Mammary epithelial cell (primary cell): ENCODE measurements at regions not wholly inside any gene's neighbourhood (a gene's known extent, or its start where the extent isn't known, plus 50 kb on each side); places are given as distances from the start of the nearest gene placed in this dataset.

ENCODE experiments used
- EZH2 ChIP-seq: IDR thresholded peaks from 2 replicates; pipeline ENCODE4 v1.6.1; 2012; ENCODE audit warnings: low read length, inconsistent platforms, borderline replicate concordance
- TF ChIP-seq, protein P1 (sequence below), 2 donors: IDR thresholded peaks in 1 of 2; conservative IDR thresholded peaks in 1 of 2; 2 replicates each; pipeline ENCODE4 v1.5.1; 2011 to 2012; ENCODE audit warnings: inconsistent platforms in 2 of 2, low read length in 2 of 2, mild to moderate bottlenecking in 2 of 2, control low read depth in 1 of 2, low read depth in 1 of 2; ENCODE audit not compliant: insufficient read depth in 1 of 2; ENCODE audit errors: extremely low read depth in 1 of 2

DNA sequence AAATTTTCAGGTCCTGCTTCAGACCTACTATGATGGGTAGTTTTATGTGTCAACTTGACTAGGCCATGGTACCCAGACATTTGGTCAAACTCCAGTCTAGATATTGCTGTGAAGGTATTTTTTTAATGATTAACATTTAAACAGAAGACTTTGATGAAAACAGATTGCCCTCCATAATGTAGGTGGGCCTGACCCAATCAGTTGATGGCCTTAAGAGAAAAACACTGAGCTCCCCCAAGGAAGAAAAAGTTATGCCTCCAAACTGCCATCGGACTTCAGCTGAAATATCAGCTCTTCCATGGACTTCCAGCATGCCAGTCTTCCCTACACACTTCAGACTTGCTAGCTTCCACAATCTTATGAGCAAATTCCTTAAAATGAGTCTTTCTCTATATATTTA is 67.3 kb upstream of the TYRP1 start:
- TF ChIP-seq, protein P1, sequence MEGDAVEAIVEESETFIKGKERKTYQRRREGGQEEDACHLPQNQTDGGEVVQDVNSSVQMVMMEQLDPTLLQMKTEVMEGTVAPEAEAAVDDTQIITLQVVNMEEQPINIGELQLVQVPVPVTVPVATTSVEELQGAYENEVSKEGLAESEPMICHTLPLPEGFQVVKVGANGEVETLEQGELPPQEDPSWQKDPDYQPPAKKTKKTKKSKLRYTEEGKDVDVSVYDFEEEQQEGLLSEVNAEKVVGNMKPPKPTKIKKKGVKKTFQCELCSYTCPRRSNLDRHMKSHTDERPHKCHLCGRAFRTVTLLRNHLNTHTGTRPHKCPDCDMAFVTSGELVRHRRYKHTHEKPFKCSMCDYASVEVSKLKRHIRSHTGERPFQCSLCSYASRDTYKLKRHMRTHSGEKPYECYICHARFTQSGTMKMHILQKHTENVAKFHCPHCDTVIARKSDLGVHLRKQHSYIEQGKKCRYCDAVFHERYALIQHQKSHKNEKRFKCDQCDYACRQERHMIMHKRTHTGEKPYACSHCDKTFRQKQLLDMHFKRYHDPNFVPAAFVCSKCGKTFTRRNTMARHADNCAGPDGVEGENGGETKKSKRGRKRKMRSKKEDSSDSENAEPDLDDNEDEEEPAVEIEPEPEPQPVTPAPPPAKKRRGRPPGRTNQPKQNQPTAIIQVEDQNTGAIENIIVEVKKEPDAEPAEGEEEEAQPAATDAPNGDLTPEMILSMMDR (conservative IDR thresholded peaks at IDR 0.05 in 1 of 2, IDR thresholded peaks at IDR 0.05 in 1 of 2; ENCODE audit: extremely low read depth in 1 of 2, insufficient read depth in 1 of 2, low read depth in 1 of 2, low read length in 2 of 2) = no peak
- no peak for TF ChIP-seq EZH2
